ENCODE measurements at regions not wholly inside any gene's neighbourhood (a gene's known extent, or its start where the extent isn't known, plus 50 kb on each side); places are given as distances from the start of the nearest gene placed in this dataset.

DNA sequence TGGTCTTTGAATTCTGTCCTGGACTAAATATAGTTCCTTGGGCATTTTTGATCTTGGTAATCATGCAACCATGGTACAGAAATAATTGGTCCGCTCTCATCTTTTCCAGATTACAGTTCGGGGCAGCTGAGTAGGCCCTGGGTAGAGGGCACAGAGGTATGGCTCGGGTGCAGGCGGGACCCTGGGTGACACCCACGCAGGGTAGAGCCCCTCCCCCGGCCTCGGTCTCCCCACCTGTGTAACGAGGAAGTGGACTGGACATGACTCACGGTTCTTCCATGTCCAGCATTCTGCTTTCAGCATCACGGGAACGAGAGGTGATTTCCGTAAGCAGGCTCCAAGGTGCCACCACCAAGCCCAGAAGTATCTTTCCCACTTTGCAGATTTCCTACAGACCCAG is 91.0 kb upstream of the DIO3 start:
- Histone ChIP-seq H3K9ac (ENCODE audit: low read length) (no peak overlapping the region), H3K36me3 (ENCODE audit: control insufficient read depth, insufficient read depth, low read length, severe bottlenecking) (no peaks in the 10 kb centered on the region), H3K27me3 (replicated peaks; ENCODE audit: control insufficient read depth, insufficient read depth, low read length) (peaks cover 26% of the 10 kb centered on the region), H3K4me1 (ENCODE audit: control insufficient read depth, insufficient read depth, low read length) (peaks cover 8% of the 10 kb centered on the region), H3K9me3 (ENCODE audit: control insufficient read depth, low read length) (no peaks in the 10 kb centered on the region), H3K4me3 (ENCODE audit: low read length) (no peak overlapping the region)
- DNase-seq (ENCODE audit: low read depth), result no peak

- Histone ChIP-seq H3K4me1 (ENCODE audit: control insufficient read depth, insufficient read depth, low read length) (peaks cover 19% of the 10 kb centered on the region), H3K36me3 (ENCODE audit: control insufficient read depth, insufficient read depth, low read length, severe bottlenecking) (no peaks in the 10 kb centered on the region), H3K27me3 (replicated peaks; ENCODE audit: control insufficient read depth, insufficient read depth, low read length) (peaks cover 13% of the 10 kb centered on the region), H3K4me3 (ENCODE audit: low read length) (no peak overlapping the region), H3K9me3 (ENCODE audit: control insufficient read depth, low read length) (no peaks in the 10 kb centered on the region), H3K9ac (ENCODE audit: low read length) (no peak overlapping the region)
- no peak for DNase-seq (ENCODE audit: low read depth)
Measured at GRCh38 chr14:101471723-101472517, 89.4 kb upstream of the DIO3 start.

DNA sequence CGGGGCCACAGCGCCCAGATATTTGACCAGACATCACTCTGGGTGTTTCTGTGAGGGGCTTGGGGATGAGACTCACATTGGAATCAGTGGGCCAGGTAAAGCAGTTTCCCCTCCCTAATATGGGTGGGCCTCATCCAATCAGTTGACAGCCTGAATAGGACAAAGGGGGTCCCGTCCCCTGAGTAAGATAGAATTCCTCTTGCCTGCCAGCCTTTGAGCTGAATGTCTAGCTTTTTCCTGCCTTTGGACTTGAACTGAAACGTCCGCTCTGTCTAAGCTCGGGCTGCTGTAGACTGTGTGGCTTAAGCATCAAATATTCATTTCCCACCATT is 88.8 kb upstream of the DIO3 start:
- no peak overlapping the region for H3K9ac ChIP-seq (ENCODE audit: low read length)
- no peak for DNase-seq (ENCODE audit: low read depth)
- H3K9me3 ChIP-seq (ENCODE audit: control insufficient read depth, low read length), result no peaks in the 10 kb centered on the region
- H3K4me3 ChIP-seq (ENCODE audit: low read length), result no peak overlapping the region
- H3K4me1 ChIP-seq (ENCODE audit: control insufficient read depth, insufficient read depth, low read length), result peaks cover 19% of the 10 kb centered on the region
- peaks cover 13% of the 10 kb centered on the region for H3K27me3 ChIP-seq (replicated peaks; ENCODE audit: control insufficient read depth, insufficient read depth, low read length)
- H3K36me3 ChIP-seq (ENCODE audit: control insufficient read depth, insufficient read depth, low read length, severe bottlenecking), result no peaks in the 10 kb centered on the region

GRCh38 chr14:101473045-101473729 is 88.1 kb upstream of the DIO3 start:
- Histone ChIP-seq H3K4me1 (ENCODE audit: control insufficient read depth, insufficient read depth, low read length) (peaks cover 19% of the 10 kb centered on the region), H3K9me3 (ENCODE audit: control insufficient read depth, low read length) (no peaks in the 10 kb centered on the region), H3K9ac (ENCODE audit: low read length) (no peak overlapping the region), H3K4me3 (ENCODE audit: low read length) (no peak overlapping the region), H3K27me3 (replicated peaks; ENCODE audit: control insufficient read depth, insufficient read depth, low read length) (peaks cover 9% of the 10 kb centered on the region), H3K36me3 (ENCODE audit: control insufficient read depth, insufficient read depth, low read length, severe bottlenecking) (no peaks in the 10 kb centered on the region)
- no peak for DNase-seq (ENCODE audit: low read depth)

DNA sequence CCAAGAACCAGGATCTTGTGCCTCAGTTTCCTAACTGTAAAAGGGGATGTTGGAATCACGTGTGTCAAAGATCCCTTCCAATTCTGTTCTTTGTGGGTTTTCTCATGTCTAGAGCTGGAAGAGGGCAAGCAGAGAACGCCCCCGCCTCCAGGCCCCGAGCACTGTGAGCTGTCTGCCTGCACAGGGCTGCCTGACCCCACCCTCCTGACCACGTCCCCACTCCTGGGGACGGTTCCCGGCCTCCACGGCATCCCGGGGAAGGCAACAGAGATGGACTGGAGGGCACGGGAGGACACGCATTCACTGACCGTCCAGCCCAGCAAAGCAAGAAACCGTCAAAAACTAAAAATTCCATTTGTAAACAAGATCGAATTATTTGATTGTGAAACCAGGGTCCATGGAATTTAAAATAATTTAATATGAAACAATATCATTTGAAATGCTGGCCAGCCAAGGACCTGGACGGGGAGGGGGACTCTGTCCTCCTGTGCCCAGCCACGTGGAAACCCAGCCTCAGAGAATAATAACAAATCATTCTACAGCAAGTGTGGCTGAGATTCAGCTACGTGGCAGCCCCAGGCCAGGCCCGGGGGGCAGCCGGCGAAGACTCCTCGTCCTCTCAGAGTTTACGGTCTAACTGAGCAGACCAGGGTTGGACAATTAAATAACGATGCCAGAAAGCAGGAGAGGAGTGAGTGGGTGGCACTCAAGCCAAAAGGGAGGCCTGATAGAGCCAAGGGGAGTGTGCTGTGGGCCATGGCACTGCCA is 87.3 kb upstream of the DIO3 start:
- Histone ChIP-seq H3K9me3 (ENCODE audit: control insufficient read depth, low read length) (no peaks in the 10 kb centered on the region), H3K36me3 (ENCODE audit: control insufficient read depth, insufficient read depth, low read length, severe bottlenecking) (no peaks in the 10 kb centered on the region), H3K9ac (ENCODE audit: low read length) (peak overlapping the region; percentile 15), H3K4me3 (ENCODE audit: low read length) (no peak overlapping the region), H3K4me1 (ENCODE audit: control insufficient read depth, insufficient read depth, low read length) (peaks cover 19% of the 10 kb centered on the region), H3K27me3 (replicated peaks; ENCODE audit: control insufficient read depth, insufficient read depth, low read length) (peaks cover 9% of the 10 kb centered on the region)
- DNase-seq (ENCODE audit: low read depth), result no peak

- Histone ChIP-seq H3K4me3 (ENCODE audit: low read length) (no peak overlapping the region), H3K27me3 (replicated peaks; ENCODE audit: control insufficient read depth, insufficient read depth, low read length) (peaks cover 6% of the 10 kb centered on the region), H3K4me1 (ENCODE audit: control insufficient read depth, insufficient read depth, low read length) (peaks cover 19% of the 10 kb centered on the region), H3K9me3 (ENCODE audit: control insufficient read depth, low read length) (no peaks in the 10 kb centered on the region), H3K9ac (ENCODE audit: low read length) (no peak overlapping the region), H3K36me3 (ENCODE audit: control insufficient read depth, insufficient read depth, low read length, severe bottlenecking) (no peaks in the 10 kb centered on the region)
- no peak for DNase-seq (ENCODE audit: low read depth)
Measured at GRCh38 chr14:101474563-101475455, 86.5 kb upstream of the DIO3 start.

DNA sequence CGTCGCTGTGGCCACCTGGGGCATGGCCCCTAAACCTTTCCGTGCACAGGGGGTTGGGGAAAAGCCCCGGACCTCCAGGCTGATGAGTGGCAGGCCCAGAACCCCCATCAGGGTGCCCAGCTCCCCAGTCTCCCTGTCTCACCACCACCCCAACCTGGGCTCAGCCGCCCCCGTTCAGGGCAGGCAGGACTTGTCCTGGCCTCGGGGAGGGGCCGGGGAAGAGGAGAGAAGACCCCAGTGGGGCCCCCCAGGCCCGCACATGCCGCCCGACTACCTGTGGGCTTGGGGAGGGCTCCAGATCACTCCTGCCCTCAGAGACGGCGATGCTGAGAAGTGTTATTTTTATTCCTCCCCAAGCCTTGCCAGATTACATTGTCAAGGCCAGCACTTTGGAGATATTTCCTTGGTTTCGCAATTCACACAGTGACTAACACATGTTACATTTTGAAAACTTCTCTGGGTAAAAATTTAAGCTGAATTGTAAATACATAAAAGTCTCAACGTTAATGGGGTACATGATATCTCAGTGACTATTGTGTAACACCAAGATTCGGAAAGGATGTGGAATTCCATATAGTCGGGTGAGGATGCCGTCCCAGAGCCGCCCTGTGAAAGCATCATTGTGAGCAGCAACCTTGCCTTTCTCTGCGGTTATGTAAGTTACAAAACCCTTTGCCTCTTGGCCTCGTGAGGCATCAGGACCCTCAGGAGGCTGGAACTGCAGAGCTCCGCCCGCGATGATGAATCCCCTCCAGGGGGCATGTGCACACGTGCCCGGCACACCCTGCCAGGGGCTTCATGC is 85.6 kb upstream of the DIO3 start:
- Histone ChIP-seq H3K9ac (ENCODE audit: low read length) (no peak overlapping the region), H3K36me3 (ENCODE audit: control insufficient read depth, insufficient read depth, low read length, severe bottlenecking) (no peaks in the 10 kb centered on the region), H3K4me1 (ENCODE audit: control insufficient read depth, insufficient read depth, low read length) (peaks cover 24% of the 10 kb centered on the region), H3K4me3 (ENCODE audit: low read length) (no peak overlapping the region), H3K9me3 (ENCODE audit: control insufficient read depth, low read length) (no peaks in the 10 kb centered on the region), H3K27me3 (replicated peaks; ENCODE audit: control insufficient read depth, insufficient read depth, low read length) (peaks cover 3% of the 10 kb centered on the region)
- DNase-seq (ENCODE audit: low read depth), result peak; percentile 81

GRCh38 chr14:101476258-101476915 is 84.9 kb upstream of the DIO3 start:
- peaks cover 3% of the 10 kb centered on the region for H3K27me3 ChIP-seq (replicated peaks; ENCODE audit: control insufficient read depth, insufficient read depth, low read length)
- no peak overlapping the region for H3K4me3 ChIP-seq (ENCODE audit: low read length)
- no peak for DNase-seq (ENCODE audit: low read depth)

GRCh38 chr14:101476916-101477553 is 84.3 kb upstream of the DIO3 start:
- Histone ChIP-seq H3K9me3 (ENCODE audit: control insufficient read depth, low read length) (peaks cover 4% of the 10 kb centered on the region), H3K4me3 (ENCODE audit: low read length) (no peak overlapping the region), H3K27me3 (replicated peaks; ENCODE audit: control insufficient read depth, insufficient read depth, low read length) (peaks cover 3% of the 10 kb centered on the region), H3K4me1 (ENCODE audit: control insufficient read depth, insufficient read depth, low read length) (peaks cover 31% of the 10 kb centered on the region), H3K36me3 (ENCODE audit: control insufficient read depth, insufficient read depth, low read length, severe bottlenecking) (no peaks in the 10 kb centered on the region), H3K9ac (ENCODE audit: low read length) (no peak overlapping the region)
- DNase-seq (ENCODE audit: low read depth), result no peak

More at GRCh38 chr14:101476258-101476915, 84.9 kb upstream of the DIO3 start:
- Histone ChIP-seq H3K9ac (ENCODE audit: low read length) (no peak overlapping the region), H3K4me1 (ENCODE audit: control insufficient read depth, insufficient read depth, low read length) (peaks cover 31% of the 10 kb centered on the region), H3K36me3 (ENCODE audit: control insufficient read depth, insufficient read depth, low read length, severe bottlenecking) (no peaks in the 10 kb centered on the region), H3K9me3 (ENCODE audit: control insufficient read depth, low read length) (no peaks in the 10 kb centered on the region)

Measured in adipocyte (in vitro differentiated cells).